Peyer's patch (tissue), 4 donors: ENCODE measurements at regions not wholly inside any gene's neighbourhood (a gene's known extent, or its start where the extent isn't known, plus 50 kb on each side); places are given as distances from the start of the nearest gene placed in this dataset.

ENCODE experiments used
- DNase-seq, 3 donors: peaks; one replicate each; pipeline ENCODE4 v3.0.0-alpha.2; 2017 to 2019
- H3K27ac ChIP-seq, 4 donors: fragments of 200-600 bp; sonication (generic); one replicate each; pipeline ENCODE4 v1.5.1; 2016 to 2019
- H3K27me3 ChIP-seq, 2 donors: fragments of 200-600 bp; sonication (generic); one replicate each; pipeline ENCODE4 v1.5.1; 2019
- H3K36me3 ChIP-seq, 3 donors: fragments of 200-600 bp; sonication (generic); one replicate each; pipeline ENCODE4 v1.5.1; 2016 to 2019
- H3K4me1 ChIP-seq, 4 donors: fragments of 200-600 bp; sonication (generic); one replicate each; pipeline ENCODE4 v1.5.1; 2016 to 2019
- H3K4me3 ChIP-seq, 4 donors: fragments of 200-600 bp; sonication (generic); 1 replicate in 3 of 4; 2 replicates in 1 of 4; pipeline ENCODE4 v1.5.1; 2016 to 2019; ENCODE audit warnings: mild to moderate bottlenecking in 1 of 4
- H3K9me3 ChIP-seq, 4 donors: fragments of 200-600 bp; sonication (generic); one replicate each; pipeline ENCODE4 v1.5.1; 2016 to 2019; ENCODE audit warnings: mild to moderate bottlenecking in 1 of 4
- POLR2A ChIP-seq, 2 donors: fragments of 450-650 bp; IDR thresholded peaks; one replicate each; pipeline ENCODE4 v1.5.1; 2017; ENCODE audit warnings: antibody characterized with exemption in 2 of 2, mild to moderate bottlenecking in 2 of 2, moderate library complexity in 2 of 2
- TF ChIP-seq, protein P1 (sequence below), 6 experiments: fragments of 450-650 bp in 4 of 6; fragments of 200-600 bp in 2 of 6; sonication (generic) in 1 of 6; IDR thresholded peaks; one replicate each; pipeline ENCODE4 v1.5.1; 2017 to 2019; ENCODE audit warnings: antibody characterized with exemption in 6 of 6, mild to moderate bottlenecking in 3 of 6, moderate library complexity in 1 of 6

DNA sequence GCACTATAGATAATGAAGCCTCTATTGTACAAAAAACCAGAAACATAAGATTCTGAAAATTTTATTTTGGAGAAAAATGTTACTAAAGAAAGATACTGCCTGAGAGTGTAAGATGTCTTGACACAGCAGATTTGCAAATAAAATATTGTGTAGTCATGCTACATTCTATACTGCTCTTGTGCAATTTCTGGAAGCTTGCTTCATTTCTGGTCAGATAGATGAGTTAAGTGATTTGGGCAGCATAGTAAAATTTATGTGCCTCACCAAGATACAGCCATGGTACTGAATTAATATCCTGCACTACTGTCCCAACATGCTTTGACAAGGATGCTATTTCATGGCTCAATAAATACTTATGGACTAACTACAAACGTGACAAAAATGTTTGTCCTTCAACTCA, 55.1 kb upstream of the STARD13 start:
- no peaks in the 10 kb centered on the region for H3K36me3 ChIP-seq
- H3K4me3 ChIP-seq = no peak overlapping the region
- H3K4me1 ChIP-seq = no peaks in the 10 kb centered on the region
- no peaks in the 10 kb centered on the region for H3K27me3 ChIP-seq
- H3K9me3 ChIP-seq = no peaks in the 10 kb centered on the region
- H3K27ac ChIP-seq = no peak overlapping the region
- no peak for DNase-seq
- TF ChIP-seq, protein P1, sequence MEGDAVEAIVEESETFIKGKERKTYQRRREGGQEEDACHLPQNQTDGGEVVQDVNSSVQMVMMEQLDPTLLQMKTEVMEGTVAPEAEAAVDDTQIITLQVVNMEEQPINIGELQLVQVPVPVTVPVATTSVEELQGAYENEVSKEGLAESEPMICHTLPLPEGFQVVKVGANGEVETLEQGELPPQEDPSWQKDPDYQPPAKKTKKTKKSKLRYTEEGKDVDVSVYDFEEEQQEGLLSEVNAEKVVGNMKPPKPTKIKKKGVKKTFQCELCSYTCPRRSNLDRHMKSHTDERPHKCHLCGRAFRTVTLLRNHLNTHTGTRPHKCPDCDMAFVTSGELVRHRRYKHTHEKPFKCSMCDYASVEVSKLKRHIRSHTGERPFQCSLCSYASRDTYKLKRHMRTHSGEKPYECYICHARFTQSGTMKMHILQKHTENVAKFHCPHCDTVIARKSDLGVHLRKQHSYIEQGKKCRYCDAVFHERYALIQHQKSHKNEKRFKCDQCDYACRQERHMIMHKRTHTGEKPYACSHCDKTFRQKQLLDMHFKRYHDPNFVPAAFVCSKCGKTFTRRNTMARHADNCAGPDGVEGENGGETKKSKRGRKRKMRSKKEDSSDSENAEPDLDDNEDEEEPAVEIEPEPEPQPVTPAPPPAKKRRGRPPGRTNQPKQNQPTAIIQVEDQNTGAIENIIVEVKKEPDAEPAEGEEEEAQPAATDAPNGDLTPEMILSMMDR (IDR thresholded peaks at IDR 0.05) = no peak
- TF ChIP-seq POLR2A (IDR thresholded peaks at IDR 0.05) = no peak

DNA sequence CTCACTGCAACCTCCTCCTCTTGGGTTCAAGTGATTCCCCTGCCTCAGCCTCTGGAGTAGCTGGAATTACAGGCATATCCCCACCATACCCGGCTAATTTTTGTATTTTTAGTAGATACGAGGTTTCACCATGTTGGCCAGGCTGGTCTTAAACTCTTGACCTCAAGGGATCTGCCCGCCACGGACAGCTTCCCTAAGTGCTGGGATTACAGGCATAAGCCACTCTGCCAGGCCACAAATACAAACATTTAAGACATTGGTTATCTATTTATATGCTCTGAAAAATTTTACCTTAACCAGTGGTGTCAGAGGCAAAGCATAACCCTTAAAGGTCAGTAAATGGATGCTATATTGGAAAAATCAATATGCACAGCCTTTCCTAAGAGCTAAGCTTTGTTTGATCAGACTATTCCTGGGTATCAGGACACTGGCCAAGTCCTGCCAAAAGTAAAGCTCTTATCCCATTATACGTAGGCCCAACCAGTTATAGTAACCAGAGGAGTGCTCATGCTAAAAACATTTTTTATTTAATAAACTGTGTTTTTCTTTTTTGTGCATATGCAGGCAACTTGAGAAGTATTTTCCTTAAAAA, 56.4 kb upstream of the STARD13 start:
- TF ChIP-seq, protein P1 (IDR thresholded peaks at IDR 0.05) = no peak
- no peak for TF ChIP-seq POLR2A (IDR thresholded peaks at IDR 0.05)
- H3K4me1 ChIP-seq = no peaks in the 10 kb centered on the region
- no peaks in the 10 kb centered on the region for H3K27me3 ChIP-seq
- no peak overlapping the region for H3K27ac ChIP-seq
- H3K36me3 ChIP-seq = no peaks in the 10 kb centered on the region
- H3K4me3 ChIP-seq = no peak overlapping the region
- no peaks in the 10 kb centered on the region for H3K9me3 ChIP-seq
- DNase-seq = no peak

GRCh38 chr13:33345842-33346241, 60.3 kb upstream of the STARD13 start:
- peaks cover 0 to 5% (median 0%) of the 10 kb centered on the region in 4 donors for H3K4me1 ChIP-seq
- DNase-seq = no peak
- no peak for TF ChIP-seq POLR2A (IDR thresholded peaks at IDR 0.05)
- TF ChIP-seq, protein P1 (IDR thresholded peaks at IDR 0.05) = no peak

GRCh38 chr13:33347861-33348260, 62.3 kb upstream of the STARD13 start:
- H3K36me3 ChIP-seq = no peaks in the 10 kb centered on the region
- H3K4me3 ChIP-seq = no peak overlapping the region
- no peak for DNase-seq
- H3K27ac ChIP-seq = no peak overlapping the region
- H3K4me1 ChIP-seq = peaks cover 0 to 16% (median 2%) of the 10 kb centered on the region in 4 donors
- TF ChIP-seq, protein P1 (IDR thresholded peaks at IDR 0.05) = no peak
- no peak for TF ChIP-seq POLR2A (IDR thresholded peaks at IDR 0.05)
- no peaks in the 10 kb centered on the region for H3K9me3 ChIP-seq
- H3K27me3 ChIP-seq = no peaks in the 10 kb centered on the region

More at GRCh38 chr13:33345842-33346241, 60.3 kb upstream of the STARD13 start:
- no peaks in the 10 kb centered on the region for H3K36me3 ChIP-seq
- H3K27me3 ChIP-seq = no peaks in the 10 kb centered on the region
- H3K27ac ChIP-seq = no peak overlapping the region
- H3K4me3 ChIP-seq = no peak overlapping the region
- no peaks in the 10 kb centered on the region for H3K9me3 ChIP-seq

DNA sequence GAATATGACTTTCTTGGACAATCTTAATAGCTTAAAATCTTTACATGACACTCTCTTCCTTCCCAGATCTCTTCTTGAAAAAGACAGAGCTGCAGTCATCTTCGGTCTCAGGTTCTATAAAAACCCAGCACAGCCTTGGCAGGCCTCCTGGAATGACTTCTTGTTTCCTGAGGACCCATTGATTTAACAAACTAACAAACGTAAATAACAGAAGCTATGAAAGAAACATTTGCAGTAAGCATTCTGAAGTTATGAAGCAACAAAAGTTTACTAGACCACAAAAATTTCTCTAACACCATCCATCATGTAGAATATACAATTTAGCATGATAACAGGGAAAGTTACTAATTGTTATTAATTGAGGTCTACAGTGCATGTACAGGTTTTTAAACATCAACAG, 62.8 kb upstream of the STARD13 start:
- Histone ChIP-seq H3K4me3 (no peak overlapping the region), H3K27ac (no peak overlapping the region)

More for the DNA sequence above, 62.8 kb upstream of the STARD13 start:
- H3K36me3 ChIP-seq = no peaks in the 10 kb centered on the region
- no peak for TF ChIP-seq POLR2A (IDR thresholded peaks at IDR 0.05)
- TF ChIP-seq, protein P1 (IDR thresholded peaks at IDR 0.05) = no peak
- peaks cover 0 to 16% (median 2%) of the 10 kb centered on the region in 4 donors for H3K4me1 ChIP-seq
- DNase-seq = no peak
- no peaks in the 10 kb centered on the region for H3K9me3 ChIP-seq
- H3K27me3 ChIP-seq = no peaks in the 10 kb centered on the region
